ENCODE measurements at regions not wholly inside any gene's neighbourhood (a gene's known extent, or its start where the extent isn't known, plus 50 kb on each side); places are given as distances from the start of the nearest gene placed in this dataset.

GRCh38 chr4:17296921-17297890 is 214.7 kb downstream of the QDPR start:
- Mint-ChIP-seq H3K4me3 (no peak overlapping the region), H3K9me3 (peaks cover 0 to 4% (median 4%) of the 10 kb centered on the region in 3 donors), H3K36me3 (no peaks in the 10 kb centered on the region), H3K27me3 (peaks cover 3% of the 10 kb centered on the region), H3K27ac (no peak overlapping the region), H3K4me1 (no peaks in the 10 kb centered on the region)

GRCh38 chr4:17293901-17294300 is 218.0 kb downstream of the QDPR start:
- H3K27me3 Mint-ChIP-seq, result peaks cover 3% of the 10 kb centered on the region
- no peaks in the 10 kb centered on the region for H3K9me3 Mint-ChIP-seq
- no peak overlapping the region for H3K27ac Mint-ChIP-seq
- no peaks in the 10 kb centered on the region for H3K4me1 Mint-ChIP-seq
- H3K4me3 Mint-ChIP-seq, result no peak overlapping the region
- peaks cover 2% of the 10 kb centered on the region for H3K36me3 Mint-ChIP-seq

- no peak overlapping the region for H3K4me3 Mint-ChIP-seq
- H3K27ac Mint-ChIP-seq, result no peak overlapping the region
- no peaks in the 10 kb centered on the region for H3K4me1 Mint-ChIP-seq
- peaks cover 2% of the 10 kb centered on the region for H3K36me3 Mint-ChIP-seq
- peaks cover 0 to 4% (median 0%) of the 10 kb centered on the region in 3 donors for H3K9me3 Mint-ChIP-seq
- H3K27me3 Mint-ChIP-seq, result no peaks in the 10 kb centered on the region
Measured at GRCh38 chr4:17288151-17288550, 223.7 kb downstream of the QDPR start.

- peaks cover 2% of the 10 kb centered on the region for H3K36me3 Mint-ChIP-seq
- no peak overlapping the region for H3K27ac Mint-ChIP-seq
- H3K27me3 Mint-ChIP-seq, result no peaks in the 10 kb centered on the region
- peaks cover 0 to 4% (median 2%) of the 10 kb centered on the region in 3 donors for H3K9me3 Mint-ChIP-seq
- H3K4me3 Mint-ChIP-seq, result no peak overlapping the region
- H3K4me1 Mint-ChIP-seq, result no peaks in the 10 kb centered on the region
Measured at GRCh38 chr4:17286752-17287460, 225.0 kb downstream of the QDPR start.

- no peak overlapping the region for H3K27ac Mint-ChIP-seq
- H3K4me3 Mint-ChIP-seq, result no peak overlapping the region
- H3K9me3 Mint-ChIP-seq, result peaks cover 0 to 4% (median 2%) of the 10 kb centered on the region in 3 donors
- no peaks in the 10 kb centered on the region for H3K4me1 Mint-ChIP-seq
- peaks cover 2% of the 10 kb centered on the region for H3K36me3 Mint-ChIP-seq
- H3K27me3 Mint-ChIP-seq, result no peaks in the 10 kb centered on the region
Measured at GRCh38 chr4:17285747-17286146, 226.1 kb downstream of the QDPR start.

GRCh38 chr4:17284323-17285175 is 227.3 kb downstream of the QDPR start:
- Mint-ChIP-seq H3K4me3 (no peak overlapping the region), H3K4me1 (no peaks in the 10 kb centered on the region), H3K36me3 (no peaks in the 10 kb centered on the region), H3K9me3 (peaks cover 0 to 4% (median 2%) of the 10 kb centered on the region in 3 donors), H3K27me3 (no peaks in the 10 kb centered on the region), H3K27ac (no peak overlapping the region)

- no peak overlapping the region for H3K27ac Mint-ChIP-seq
Measured at GRCh38 chr4:17283832-17284231, 228.1 kb downstream of the QDPR start.

GRCh38 chr4:17283251-17283650 is 228.6 kb downstream of the QDPR start:
- no peak overlapping the region for H3K4me3 Mint-ChIP-seq
- no peaks in the 10 kb centered on the region for H3K4me1 Mint-ChIP-seq
- no peaks in the 10 kb centered on the region for H3K27me3 Mint-ChIP-seq
- H3K36me3 Mint-ChIP-seq, result no peaks in the 10 kb centered on the region
- no peak overlapping the region for H3K27ac Mint-ChIP-seq
- peaks cover 0 to 2% (median 2%) of the 10 kb centered on the region in 3 donors for H3K9me3 Mint-ChIP-seq

More at GRCh38 chr4:17283832-17284231, 228.1 kb downstream of the QDPR start:
- H3K36me3 Mint-ChIP-seq, result no peaks in the 10 kb centered on the region
- H3K27me3 Mint-ChIP-seq, result no peaks in the 10 kb centered on the region
- H3K4me3 Mint-ChIP-seq, result no peak overlapping the region
- peaks cover 0 to 4% (median 2%) of the 10 kb centered on the region in 3 donors for H3K9me3 Mint-ChIP-seq
- H3K4me1 Mint-ChIP-seq, result no peaks in the 10 kb centered on the region

GRCh38 chr4:17280261-17281018 is 231.4 kb downstream of the QDPR start:
- H3K4me1 Mint-ChIP-seq, result no peaks in the 10 kb centered on the region

GRCh38 chr4:17276776-17277175 is 235.1 kb downstream of the QDPR start:
- Mint-ChIP-seq H3K36me3 (no peaks in the 10 kb centered on the region), H3K27me3 (peaks cover 1% of the 10 kb centered on the region), H3K4me3 (no peak overlapping the region), H3K9me3 (peaks cover 0 to 9% (median 0%) of the 10 kb centered on the region in 3 donors), H3K4me1 (peaks cover 0 to 1% (median 0%) of the 10 kb centered on the region in 3 donors), H3K27ac (peak overlapping the region in 1 of 3 donors; percentile 53)

More at GRCh38 chr4:17280261-17281018, 231.4 kb downstream of the QDPR start:
- H3K36me3 Mint-ChIP-seq, result no peaks in the 10 kb centered on the region
- no peaks in the 10 kb centered on the region for H3K27me3 Mint-ChIP-seq
- peaks cover 0 to 4% (median 2%) of the 10 kb centered on the region in 3 donors for H3K9me3 Mint-ChIP-seq
- no peak overlapping the region for H3K4me3 Mint-ChIP-seq
- peak overlapping the region in 1 of 3 donors; percentile 16 for H3K27ac Mint-ChIP-seq

GRCh38 chr4:17275836-17276235 is 236.1 kb downstream of the QDPR start:
- Mint-ChIP-seq H3K4me3 (no peak overlapping the region), H3K27me3 (peaks cover 1% of the 10 kb centered on the region), H3K36me3 (no peaks in the 10 kb centered on the region), H3K27ac (no peak overlapping the region), H3K4me1 (peaks cover 0 to 1% (median 0%) of the 10 kb centered on the region in 3 donors), H3K9me3 (peaks cover 0 to 9% (median 0%) of the 10 kb centered on the region in 3 donors)

- Mint-ChIP-seq H3K4me3 (no peak overlapping the region), H3K36me3 (no peaks in the 10 kb centered on the region), H3K4me1 (peaks cover 0 to 1% (median 0%) of the 10 kb centered on the region in 3 donors), H3K27me3 (peaks cover 2% of the 10 kb centered on the region), H3K27ac (no peak overlapping the region), H3K9me3 (peaks cover 0 to 11% (median 0%) of the 10 kb centered on the region in 3 donors)
Measured at GRCh38 chr4:17273047-17273446, 238.8 kb downstream of the QDPR start.

GRCh38 chr4:17272154-17272553 is 239.7 kb downstream of the QDPR start:
- Mint-ChIP-seq H3K9me3 (peaks cover 0 to 11% (median 0%) of the 10 kb centered on the region in 3 donors), H3K36me3 (no peaks in the 10 kb centered on the region), H3K4me3 (no peak overlapping the region), H3K27ac (no peak overlapping the region), H3K4me1 (peaks cover 0 to 1% (median 0%) of the 10 kb centered on the region in 3 donors), H3K27me3 (peaks cover 4% of the 10 kb centered on the region)

GRCh38 chr4:17265653-17266052 is 246.2 kb downstream of the QDPR start:
- Mint-ChIP-seq H3K36me3 (peaks cover 2% of the 10 kb centered on the region), H3K4me1 (no peaks in the 10 kb centered on the region), H3K9me3 (peaks cover 0 to 2% (median 0%) of the 10 kb centered on the region in 3 donors), H3K27me3 (peaks cover 3% of the 10 kb centered on the region), H3K4me3 (no peak overlapping the region), H3K27ac (no peak overlapping the region)

All from IgD-negative memory B cell (primary cell).